Epithelial cell of esophagus (primary cell): ENCODE measurements at regions not wholly inside any gene's neighbourhood (a gene's known extent, or its start where the extent isn't known, plus 50 kb on each side); places are given as distances from the start of the nearest gene placed in this dataset.

Source experiments
- DNase-seq: peaks from one replicate; pipeline ENCODE4 v3.0.0; 2010; ENCODE audit warnings: low read depth
- H3K4me3 ChIP-seq: 2 replicates; pipeline ENCODE4 v1.5.1; 2011; ENCODE audit warnings: mild to moderate bottlenecking, low read length, control low read depth
- TF ChIP-seq, protein P1 (sequence below): IDR thresholded peaks from 2 replicates; pipeline ENCODE4 v1.5.1; 2011; ENCODE audit warnings: low read depth, mild to moderate bottlenecking, low read length, control low read depth, inconsistent platforms; ENCODE audit not compliant: insufficient read depth; ENCODE audit errors: missing control alignments

DNA sequence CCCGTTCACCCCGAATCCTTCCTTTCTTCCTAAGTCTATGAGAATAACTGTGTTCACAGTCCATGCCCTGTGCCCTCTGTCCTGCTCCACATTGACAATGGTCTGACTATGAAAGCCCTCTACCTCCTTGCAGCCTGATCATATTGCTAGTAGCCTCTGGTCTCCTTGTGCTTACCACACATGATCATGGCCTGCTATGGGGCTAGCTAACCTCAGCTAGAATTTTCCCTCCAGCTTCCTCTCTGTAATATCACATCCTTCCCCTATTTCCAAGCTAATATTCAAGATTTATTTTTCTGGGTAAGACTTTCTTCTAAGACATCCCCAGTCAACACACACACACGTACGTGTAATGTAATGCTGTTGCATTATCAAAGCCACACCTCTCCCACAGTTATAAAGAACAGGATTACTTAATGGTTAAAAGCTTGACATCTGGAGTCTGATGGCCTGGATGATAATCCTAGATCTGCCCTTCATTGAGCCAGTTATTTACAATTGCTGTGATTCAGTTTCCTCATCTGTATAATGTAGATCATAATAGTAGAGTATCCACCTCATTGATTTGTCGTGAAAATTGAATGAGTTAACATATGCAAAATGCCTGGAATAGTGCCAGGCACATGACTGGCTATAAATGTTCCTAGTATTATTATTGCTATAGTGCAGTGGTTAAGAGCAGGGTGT lies 214.4 kb upstream of the BLID start:
- TF ChIP-seq, protein P1, sequence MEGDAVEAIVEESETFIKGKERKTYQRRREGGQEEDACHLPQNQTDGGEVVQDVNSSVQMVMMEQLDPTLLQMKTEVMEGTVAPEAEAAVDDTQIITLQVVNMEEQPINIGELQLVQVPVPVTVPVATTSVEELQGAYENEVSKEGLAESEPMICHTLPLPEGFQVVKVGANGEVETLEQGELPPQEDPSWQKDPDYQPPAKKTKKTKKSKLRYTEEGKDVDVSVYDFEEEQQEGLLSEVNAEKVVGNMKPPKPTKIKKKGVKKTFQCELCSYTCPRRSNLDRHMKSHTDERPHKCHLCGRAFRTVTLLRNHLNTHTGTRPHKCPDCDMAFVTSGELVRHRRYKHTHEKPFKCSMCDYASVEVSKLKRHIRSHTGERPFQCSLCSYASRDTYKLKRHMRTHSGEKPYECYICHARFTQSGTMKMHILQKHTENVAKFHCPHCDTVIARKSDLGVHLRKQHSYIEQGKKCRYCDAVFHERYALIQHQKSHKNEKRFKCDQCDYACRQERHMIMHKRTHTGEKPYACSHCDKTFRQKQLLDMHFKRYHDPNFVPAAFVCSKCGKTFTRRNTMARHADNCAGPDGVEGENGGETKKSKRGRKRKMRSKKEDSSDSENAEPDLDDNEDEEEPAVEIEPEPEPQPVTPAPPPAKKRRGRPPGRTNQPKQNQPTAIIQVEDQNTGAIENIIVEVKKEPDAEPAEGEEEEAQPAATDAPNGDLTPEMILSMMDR = no peak
- no peak overlapping the region for H3K4me3 ChIP-seq
- no peak for DNase-seq

DNA sequence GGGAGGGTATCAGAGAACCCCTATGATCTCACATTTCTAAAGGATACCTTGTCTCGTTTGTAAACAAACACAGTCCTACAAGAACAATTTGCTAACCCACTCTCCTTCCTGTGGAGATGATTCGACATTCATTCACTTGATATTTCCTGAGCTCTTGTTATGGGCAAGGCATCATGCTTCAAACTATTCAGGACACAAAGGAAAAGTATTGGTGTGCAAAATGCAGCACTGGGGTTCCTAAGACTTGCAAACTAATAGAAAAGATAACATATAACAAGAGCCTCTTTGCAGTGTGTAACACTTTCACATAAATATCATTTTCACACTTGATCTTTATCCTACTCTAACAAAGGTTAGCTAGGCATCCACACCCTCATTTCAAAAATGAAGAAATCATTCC lies 211.5 kb upstream of the BLID start:
- no peak for DNase-seq
- no peak overlapping the region for H3K4me3 ChIP-seq
- TF ChIP-seq, protein P1 = no peak

DNA sequence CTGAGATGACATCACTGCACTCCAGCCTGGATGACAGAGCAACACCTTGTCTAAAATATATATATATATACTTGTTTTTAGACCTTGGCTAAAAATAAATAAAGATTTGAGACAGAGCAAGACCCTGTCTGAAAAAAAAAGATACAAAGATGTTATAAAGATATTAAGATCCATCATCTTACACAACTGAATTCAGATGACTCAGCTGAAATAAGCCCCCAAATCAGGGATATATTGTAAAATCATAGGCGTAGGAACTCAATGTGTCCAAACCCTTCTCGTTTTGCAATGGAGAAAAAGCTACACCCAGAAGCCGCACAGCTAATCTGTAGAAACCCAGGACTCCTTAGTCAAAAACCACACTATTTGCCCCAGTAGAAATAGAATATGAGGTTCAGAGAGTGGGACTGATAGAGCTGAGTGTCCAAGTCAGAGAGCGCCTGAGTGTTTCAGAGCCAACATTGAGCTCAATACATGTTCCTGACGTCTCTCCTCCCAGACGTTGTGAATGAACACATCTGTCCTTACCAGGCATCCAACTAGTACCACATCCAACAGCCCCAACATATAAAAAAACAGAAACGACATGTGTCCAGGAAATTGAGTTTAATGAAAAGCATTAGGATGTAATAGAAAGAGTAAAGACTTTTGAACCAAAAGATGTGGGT lies 207.9 kb upstream of the BLID start:
- TF ChIP-seq, protein P1 = no peak
- no peak for DNase-seq
- H3K4me3 ChIP-seq = no peak overlapping the region

DNA sequence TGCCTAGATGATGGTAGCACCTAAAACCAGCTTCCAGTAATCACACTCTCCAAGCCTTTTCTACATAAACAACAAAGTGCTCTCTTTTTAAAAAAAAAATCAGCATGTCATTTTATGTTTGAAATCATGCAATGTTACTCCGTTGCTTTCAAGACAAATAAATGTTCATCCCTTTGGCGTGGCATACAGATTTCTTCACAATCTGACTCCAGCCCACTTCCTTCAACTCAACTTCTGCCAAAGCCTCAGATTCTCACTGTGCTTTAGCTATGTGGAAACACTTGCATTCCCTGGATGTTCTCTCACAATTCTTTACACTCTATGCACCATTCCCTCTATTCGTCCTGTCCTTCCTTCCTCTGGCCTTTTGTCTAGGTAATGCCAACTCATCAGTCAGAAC lies 206.3 kb upstream of the BLID start:
- TF ChIP-seq, protein P1 = no peak
- H3K4me3 ChIP-seq = no peak overlapping the region
- no peak for DNase-seq

DNA sequence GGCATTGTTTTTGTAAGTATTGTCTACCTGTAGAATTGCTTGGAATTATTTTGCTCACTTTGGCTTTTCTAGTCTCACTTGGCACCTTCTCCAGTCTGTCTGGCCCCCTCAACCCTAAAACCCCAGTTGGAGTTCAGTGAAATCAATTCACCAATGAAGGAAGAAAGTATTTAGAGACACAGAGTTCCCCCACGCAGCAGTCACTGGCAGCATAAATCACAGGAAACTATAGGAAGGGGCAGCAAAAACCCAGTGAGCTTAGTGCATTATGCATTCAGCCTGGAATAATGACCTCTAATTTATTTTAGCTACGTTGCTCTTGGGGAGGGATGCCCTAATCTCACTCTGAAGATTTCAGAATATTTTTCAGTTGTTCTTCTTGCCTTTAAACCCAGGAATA lies 204.7 kb upstream of the BLID start:
- H3K4me3 ChIP-seq = no peak overlapping the region
- no peak for DNase-seq
- TF ChIP-seq, protein P1 = no peak

DNA sequence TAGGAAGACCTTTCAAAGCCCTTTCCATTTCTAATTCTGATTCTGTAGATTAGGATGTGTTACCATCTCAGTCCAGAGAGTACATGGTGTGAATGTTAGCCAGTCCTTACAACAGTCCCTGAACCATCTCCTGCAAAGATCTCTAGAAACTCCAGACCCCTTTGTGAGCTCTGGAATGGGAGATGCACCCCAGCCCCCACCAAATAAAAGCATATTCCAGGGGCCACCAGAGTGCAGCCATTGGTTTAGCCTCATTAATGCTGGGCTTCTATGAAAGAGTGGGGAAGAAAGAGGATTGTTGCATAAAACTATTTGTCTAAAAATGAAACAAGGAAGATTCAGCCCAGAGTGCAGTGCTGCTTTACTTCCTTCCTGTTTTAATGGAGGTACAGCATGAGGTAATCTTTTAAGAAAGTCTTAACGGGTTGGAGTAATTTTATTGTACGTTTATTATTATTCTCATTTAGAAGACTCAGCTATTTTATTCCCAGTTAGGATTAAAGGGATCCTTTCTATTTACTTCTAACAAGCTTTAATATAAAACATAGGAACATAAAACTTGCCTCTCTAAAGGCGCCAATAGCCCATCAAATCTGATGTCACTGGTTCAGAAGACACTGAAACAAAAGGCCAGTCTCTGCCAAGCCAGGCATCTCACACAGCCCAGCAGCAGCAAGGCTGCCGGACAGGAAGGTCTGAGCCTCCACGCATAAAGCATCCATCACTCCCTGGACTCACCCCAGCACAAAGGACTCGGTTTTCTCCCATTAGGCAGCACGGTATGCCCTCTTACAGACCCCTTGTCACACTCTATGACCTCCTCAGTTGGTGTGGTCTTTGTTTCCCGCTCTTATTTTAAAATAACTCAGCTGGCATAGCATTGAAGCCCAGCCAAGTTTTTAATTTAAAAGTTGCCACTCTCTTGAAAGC lies 203.9 kb upstream of the BLID start:
- H3K4me3 ChIP-seq = no peak overlapping the region
- DNase-seq = no peak
- TF ChIP-seq, protein P1 = no peak
